ENCODE measurements at regions not wholly inside any gene's neighbourhood (a gene's known extent, or its start where the extent isn't known, plus 50 kb on each side); places are given as distances from the start of the nearest gene placed in this dataset.
A peak's percentile ranks its signal among the peaks of the same experiment; 100 is the strongest.

DNA sequence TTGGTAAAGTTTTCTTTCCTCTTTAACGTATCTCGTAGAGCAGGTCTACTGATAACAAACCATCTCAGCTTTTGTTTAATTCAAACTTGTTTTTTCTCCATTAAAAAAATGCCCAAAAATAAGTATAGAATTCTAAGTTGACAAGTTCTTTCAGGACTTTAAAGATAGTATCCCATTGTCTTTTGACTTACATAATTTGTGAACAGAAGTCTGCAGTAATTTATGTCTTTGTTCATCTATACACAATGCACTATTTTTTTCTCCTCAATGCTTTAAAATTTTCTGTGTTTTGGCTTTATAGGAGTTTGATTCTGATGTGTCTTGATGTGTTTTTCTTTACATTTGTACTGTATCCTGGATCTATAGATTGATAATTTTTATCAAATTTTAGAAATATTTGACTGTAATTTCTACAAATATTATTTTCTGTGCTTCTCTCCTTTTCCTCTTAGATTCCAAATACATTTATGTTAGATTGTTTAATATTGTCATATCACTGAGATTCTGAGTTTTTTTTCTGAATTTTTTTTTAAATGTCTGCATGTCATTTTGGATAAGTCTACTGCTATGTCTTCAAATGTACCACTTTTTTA, 143.3 kb downstream of the FTCDNL1 start:
- DNase-seq (ENCODE audit: low read depth) = no peak

DNA sequence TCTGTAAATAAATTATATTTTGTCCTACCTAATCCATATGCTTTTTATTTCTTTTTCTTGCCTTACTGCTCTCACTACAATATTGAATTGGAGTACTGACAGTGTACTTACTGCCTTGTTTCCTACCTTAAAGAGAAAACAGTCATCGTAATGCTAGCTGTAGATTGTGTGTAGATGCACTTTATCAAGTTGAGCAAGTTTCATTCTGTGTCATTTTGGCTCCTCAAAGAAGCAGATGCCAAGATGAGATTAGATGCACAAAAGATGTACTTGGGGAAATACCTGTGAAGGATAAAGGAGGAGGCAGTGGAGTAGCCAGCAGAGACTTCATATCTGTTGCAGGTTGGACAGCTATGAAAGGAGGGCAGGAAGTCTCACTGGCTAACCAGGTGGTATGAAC, 145.5 kb downstream of the FTCDNL1 start:
- no peak for DNase-seq (ENCODE audit: low read depth)

DNA sequence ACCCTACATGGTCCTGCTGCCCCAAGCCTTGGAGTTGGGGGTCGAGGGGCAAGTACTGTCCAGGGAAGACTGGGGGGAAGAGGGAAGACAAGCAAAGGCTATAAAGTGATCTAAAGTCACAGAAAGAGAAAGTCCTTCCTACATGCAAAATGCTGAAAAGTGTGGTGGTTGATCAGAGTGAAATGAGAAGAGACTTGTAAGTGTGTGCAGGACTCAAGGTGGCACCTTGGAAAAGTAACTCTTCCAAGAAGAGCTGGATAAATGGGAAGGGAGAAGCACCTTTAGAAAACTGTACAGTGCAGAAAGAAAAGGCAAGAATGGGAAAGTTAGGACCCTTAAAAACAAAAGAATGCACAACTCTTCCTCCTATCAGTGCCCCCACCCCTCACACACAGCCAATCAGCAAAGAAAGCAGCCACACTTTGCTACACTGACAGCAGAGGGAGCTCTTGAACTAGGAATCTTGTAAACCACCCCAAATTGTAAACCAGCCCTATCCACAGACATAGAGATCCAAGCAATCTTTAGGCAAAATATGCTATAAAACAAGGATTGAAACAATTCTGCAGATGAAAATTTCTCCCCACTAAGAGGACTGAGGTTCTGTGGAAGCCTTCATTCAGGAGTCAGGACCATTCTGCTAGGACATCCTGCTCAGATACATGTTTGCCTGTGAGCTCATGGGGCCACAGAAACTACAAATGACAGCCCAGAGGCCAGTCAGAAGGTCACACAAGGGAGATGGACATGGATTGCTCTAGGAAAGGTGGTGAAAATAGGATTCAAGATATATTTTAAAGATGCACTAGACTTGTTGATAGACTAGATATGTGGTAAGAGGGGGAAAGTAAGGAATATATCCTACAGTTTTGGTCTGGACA, 146.4 kb downstream of the FTCDNL1 start:
- peak; percentile 23 for DNase-seq (ENCODE audit: low read depth)

DNA sequence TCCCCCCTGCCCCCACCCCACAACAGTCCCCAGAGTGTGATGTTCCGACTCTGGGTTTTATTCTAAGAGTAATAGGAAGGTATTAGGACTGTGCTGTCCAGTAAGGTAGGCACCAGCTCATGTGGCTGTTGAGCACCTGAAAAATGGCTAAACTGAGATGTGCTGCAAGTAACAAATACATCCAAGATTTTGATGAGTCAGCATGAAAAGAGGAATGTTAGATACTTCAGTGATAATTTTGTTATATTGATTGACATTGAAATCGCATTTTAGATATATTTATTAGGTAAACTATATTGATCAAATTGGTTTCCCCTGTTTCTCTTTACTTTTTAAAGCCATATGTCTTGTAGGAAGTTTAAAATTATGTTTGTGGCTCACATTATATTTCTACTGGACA, 147.8 kb downstream of the FTCDNL1 start:
- no peak for DNase-seq (ENCODE audit: low read depth)

DNA sequence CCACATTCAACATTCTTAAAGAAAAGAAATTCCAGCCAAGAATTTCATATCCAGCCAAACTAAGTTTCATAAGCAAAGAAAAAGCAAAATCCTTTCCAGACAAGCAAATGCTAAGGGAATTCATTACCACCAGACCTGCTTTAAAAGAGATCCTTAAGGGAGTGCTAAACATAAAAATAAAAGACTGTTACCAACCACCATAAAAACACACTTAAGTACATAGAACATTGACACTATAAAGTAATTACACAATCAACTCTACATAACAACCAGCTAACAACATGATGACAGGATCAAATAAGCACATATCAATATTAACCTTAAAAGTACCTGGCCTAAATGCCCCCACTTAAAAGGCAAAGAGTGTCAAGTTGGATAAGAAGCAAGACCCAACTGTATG, 153.5 kb downstream of the FTCDNL1 start:
- DNase-seq (ENCODE audit: low read depth) = no peak

DNA sequence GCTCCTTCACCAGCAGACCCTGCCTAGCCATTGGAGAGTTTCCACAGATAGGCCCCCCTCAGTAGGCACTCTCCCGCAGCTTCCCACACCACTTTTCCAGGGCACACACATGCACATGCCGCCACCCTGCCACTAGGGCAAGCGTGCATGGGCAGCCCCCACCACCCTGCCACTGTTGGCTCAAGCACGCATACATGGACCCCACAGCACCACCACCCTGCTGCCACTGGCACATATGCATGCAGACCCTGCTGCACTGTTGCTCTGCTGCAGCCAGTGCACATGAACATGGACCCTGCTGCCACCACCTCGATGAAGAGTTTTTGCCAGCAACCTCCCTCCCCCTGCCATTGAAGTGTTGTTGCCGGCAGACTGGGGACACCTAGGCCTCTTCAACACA, 154.9 kb downstream of the FTCDNL1 start:
- no peak for DNase-seq (ENCODE audit: low read depth)

DNA sequence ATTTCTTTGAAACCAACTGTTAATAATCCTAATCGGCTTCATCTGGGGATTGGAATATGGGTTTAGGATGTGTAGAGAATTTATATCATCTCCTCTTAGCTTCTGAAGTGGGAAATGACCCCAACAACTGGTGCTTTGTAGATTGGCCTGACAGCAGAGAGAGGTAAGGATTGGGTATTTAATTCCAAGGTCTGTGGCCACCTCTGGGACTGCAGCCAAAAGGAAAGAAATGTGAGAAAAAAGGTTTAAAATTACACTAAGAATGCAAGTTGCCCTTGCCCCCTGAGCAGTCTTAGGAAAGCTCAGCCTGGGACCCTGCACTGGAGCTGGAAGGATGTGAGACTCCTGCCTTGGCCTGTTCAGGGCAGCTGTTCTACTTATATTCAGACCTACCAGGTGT, 157.1 kb downstream of the FTCDNL1 start:
- no peak for DNase-seq (ENCODE audit: low read depth)

DNA sequence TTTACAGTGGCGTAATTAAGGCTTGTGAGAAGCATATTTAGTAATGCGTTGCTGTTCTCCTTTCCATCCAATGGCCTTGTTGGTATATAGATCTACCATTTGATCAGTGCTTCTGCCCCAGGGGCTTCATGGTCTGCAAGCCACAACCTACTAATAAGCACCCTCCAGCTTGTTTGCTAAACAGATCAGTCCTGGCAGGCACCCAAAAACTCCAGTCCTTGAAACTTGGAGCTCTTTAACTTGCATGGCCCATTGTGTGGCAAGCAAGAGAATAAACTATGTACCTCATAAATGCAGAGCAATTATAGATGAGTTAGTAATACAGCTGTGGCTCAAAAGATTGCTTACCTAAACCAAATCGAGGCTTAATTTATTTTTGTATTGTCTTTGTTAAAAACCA, 158.5 kb downstream of the FTCDNL1 start:
- DNase-seq (ENCODE audit: low read depth) = no peak

DNA sequence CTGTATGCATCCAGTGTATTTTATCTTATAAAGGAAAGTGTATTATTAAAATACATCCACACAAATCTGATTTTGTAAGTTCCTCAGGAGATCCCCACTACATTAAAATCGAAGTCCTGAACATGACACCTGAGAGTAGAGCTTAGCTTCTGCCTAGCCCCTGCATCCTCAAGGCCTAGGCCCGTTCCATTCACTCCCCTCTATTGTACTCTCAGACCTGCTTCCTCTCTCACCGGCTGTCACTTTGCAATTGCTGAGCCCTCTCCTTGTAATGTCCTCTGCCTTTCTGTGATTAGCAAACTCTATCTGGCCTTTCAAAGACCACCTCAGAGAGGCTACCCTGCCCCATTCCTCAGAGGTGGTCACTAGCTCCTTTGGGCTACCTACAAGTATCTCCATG, 160.8 kb downstream of the FTCDNL1 start:
- DNase-seq (ENCODE audit: low read depth) = no peak

DNA sequence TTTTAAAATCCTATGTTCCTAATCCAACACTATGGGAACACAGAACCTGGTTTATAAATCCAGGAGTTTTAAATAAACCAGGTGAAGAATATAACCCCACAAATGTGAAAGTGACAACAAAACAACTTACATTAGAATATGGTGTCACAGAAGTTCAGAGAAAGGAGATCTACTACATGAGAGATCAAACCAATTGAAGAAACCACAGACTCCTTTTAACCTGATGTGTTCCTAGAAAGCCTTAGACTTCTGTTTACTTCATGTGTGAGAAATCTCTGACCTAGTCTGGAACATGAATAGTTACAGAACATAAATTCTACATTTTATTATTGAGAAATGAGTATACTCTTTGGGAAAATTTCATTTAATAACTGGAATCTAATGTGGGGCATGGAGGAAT, 165.3 kb downstream of the FTCDNL1 start:
- no peak for DNase-seq (ENCODE audit: low read depth)

DNA sequence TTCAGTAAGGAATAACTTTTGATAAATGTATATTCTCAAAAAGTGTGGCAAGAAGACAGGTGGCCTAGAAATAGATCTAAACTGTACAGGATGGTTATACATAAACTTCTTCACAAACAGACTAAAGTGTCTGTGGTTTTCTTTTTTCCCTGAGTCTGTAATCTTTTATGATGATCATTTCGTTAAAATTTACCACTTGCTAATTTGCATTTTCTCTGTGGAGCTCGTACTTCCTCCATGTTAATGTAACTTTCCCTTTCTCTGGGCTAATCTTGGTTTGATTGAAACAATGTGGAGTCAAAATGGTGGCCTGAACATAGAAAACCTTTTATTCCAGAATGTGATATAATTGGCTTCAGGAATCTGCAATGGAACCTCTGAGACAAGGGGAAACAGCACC, 166.2 kb downstream of the FTCDNL1 start:
- DNase-seq (ENCODE audit: low read depth) = no peak

DNA sequence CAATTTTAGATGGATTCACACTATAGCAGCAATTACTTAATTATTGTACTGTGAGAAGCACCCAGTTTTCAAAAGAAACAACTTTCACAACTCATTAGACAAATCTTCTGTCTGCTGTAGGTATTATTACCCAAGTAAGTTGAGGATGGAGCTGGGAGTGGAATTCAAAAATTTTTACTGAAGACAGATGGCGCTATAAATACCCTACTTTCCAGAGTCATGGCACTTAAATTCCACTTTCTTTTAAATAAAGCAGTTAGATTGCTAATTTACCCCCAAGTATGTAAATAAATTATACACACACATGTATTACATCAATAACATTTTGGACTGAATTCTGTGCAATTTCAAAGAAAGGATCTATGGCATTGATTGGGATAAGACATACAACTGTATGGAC, 166.8 kb downstream of the FTCDNL1 start:
- DNase-seq (ENCODE audit: low read depth) = no peak

DNA sequence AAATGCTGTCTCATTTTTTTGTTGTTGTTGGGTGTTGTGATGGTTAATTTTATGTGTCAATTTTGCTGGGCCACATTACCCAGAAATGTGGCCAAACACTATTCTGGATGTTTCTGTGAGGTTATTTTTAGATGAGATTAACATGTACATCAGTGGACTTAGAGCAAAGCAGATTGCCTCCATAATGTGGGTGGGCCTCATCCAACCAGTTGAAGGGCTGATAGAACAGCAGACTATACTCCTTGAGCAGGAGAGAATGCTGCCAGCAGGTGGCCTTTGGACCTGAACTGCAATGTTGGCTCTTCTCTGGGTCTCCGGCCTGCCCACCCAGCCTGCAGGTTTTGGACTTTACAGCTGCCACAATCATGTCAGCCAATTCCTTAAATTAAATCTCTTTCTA, 169.0 kb downstream of the FTCDNL1 start:
- DNase-seq (ENCODE audit: low read depth) = no peak

DNA sequence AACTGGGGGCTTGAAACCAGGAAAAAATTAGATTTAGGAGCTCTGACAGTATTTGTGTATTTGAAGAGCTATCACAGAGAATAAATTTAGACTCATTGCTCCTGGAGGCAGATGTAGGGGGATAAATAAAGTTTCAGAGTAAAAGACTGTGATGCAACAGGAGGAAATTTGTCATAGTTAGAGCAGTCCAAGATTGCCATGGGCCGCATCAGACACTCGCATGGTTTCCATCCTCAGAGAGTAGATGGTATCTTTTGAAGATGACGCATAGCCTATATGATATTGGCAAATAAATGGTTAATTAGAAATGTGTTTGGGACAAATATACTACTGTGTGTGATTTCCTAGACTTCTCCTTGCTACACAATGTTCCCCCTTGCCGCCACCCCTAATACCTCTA, 170.5 kb downstream of the FTCDNL1 start:
- no peak for DNase-seq (ENCODE audit: low read depth)

DNA sequence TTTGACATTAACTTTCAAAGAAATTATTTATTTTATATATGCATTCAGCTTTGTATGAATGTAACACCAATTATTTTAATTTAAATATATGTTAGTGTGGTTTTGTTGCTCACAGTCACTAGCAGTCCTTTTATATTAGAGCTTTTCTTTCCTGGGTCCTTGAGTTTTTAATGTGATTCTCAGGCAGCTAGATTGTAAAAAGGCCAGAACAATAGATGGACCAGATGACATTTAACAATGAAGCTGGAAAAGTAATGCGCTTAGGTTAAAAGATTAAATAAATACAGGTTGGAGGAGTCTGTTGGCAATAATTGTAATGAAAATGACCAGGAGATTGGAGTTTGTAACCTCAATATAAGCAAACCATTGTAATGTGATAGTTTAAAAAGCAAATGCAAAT, 171.1 kb downstream of the FTCDNL1 start:
- no peak for DNase-seq (ENCODE audit: low read depth)

DNA sequence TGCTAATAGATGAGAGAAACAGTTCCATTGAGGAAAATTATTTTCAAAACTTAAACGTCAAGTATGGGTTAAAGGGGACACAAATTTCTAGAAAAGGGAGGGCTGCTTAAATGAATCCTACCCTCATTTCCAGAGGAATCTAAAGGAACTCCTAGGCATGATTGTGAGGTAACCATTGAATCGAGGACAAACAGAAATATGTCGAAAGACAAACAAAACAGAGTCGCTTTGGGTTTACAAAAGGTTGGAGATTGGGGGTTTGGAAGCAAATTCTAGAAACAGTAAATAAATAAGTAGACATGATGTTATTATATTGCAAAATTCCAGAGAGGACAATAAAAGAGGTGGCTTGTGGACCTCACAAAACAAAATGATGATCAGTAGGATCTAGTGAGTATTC, 173.1 kb downstream of the FTCDNL1 start:
- no peak for DNase-seq (ENCODE audit: low read depth)

DNA sequence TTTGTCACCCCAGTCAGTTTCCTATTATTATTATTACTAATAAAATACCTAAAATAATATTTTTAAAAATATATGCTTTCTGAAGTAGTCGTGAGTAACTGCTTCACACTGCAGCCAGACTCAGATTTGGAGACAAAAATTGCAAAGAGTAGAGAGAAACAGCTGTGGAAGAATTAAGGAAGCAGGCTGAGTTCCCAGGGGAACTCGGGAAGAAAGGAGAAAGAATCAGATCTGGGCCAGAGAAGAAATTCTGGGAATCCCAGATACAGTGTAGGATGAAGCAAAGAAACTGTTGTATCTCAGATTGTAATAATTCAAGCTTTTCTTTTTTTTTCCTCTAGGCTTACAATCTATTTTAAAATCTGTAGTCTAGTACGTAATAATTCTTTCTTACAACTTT, 182.3 kb downstream of the FTCDNL1 start:
- DNase-seq (ENCODE audit: low read depth) = no peak

DNA sequence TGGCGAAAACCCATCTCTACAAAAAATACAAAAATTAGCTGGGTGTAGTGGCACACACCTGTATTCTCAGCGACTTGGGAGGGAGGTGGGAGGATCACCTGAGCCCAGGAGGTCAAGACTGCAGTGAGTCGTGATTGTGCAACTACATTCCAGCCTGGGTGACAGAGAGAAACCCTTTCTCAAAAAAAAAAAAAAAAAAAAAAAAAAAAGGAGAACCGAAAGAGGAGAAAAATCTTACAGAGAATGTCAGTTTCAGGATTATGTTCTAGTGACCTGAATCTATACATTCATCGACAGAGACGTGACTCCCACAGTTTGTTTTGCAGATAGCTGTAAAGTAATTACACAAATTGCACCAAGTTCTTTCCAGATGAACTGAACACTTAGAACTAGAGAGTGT, 187.8 kb downstream of the FTCDNL1 start:
- no peak for DNase-seq (ENCODE audit: low read depth)

DNA sequence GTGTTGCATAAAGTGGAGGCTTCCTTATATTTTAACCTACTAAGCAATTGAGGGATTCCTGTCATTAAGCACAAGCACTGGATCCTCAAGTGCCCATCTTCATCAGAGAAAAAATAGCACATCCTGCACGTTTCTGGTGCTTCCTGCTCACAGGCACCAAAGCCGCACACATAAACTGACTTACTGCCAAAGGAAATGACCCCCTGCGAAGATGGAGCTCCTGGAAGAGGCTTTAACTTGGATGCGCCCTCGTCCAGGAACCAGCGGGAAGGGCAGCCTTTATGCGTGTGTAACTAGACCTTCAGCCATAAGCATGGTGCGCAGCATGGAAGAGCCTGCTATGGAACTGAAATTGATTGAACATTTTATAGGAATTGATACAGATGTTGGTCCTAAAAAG, 188.7 kb downstream of the FTCDNL1 start:
- no peak for DNase-seq (ENCODE audit: low read depth)

DNA sequence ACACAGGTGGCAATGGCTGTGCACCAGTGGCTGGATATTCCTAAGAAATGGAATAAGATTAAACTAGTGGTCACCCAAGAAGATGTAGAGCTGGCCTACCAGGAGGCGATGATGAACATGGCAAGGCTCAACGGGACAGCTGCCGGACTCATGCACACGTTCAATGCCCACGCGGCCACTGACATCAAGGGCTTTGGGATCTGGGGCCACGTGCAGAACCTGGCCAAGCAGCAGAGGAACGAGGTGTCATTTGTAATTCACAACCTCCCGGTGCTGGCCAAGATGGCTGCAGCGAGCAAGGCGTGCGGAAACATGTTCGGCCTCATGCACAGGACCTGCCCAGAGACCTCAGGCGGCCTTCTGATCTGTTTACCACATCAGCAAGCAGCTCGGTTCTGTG, 190.8 kb downstream of the FTCDNL1 start:
- no peak for DNase-seq (ENCODE audit: low read depth)

DNA sequence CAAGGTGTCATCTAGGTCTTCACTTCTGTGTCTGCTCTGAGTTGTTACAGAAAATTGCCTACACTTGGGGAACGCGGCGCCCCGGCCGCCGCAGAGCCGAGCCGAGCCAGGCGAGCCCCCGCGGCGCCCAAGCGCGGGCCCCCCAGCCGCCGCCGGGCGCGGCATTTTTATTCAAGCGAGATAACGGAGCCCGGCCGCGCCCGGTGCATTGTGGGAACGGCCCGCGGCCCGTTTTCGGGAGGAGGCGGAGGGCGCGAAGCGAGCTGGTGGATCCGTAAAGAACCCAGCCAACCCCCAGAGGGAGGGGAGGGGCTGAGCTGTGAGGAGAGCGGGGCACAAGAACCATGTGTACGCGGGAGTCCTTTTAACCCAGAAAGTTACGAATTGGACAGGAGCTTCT, 191.8 kb downstream of the FTCDNL1 start:
- DNase-seq (ENCODE audit: low read depth) = peak; percentile 27

DNA sequence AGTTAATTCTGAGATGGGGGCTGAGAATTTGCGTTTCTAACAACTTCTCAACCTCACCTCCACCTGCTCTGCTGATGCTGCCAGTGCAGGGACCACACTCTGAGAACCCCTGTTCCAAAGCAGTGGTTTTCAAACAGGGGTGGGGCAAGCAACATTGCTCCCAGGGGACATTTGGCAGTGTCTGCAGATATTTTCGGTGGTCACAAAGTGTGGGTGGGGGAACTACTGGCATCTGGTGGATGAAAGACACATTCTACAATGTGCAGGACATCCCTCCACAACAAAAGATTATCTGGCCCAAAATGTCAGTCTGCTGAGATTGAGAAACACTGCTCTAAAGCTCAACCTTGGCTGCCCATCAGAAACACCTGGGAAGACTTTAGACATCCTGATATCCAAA, 188.7 kb upstream of the SATB2 start:
- no peak for DNase-seq (ENCODE audit: low read depth)

DNA sequence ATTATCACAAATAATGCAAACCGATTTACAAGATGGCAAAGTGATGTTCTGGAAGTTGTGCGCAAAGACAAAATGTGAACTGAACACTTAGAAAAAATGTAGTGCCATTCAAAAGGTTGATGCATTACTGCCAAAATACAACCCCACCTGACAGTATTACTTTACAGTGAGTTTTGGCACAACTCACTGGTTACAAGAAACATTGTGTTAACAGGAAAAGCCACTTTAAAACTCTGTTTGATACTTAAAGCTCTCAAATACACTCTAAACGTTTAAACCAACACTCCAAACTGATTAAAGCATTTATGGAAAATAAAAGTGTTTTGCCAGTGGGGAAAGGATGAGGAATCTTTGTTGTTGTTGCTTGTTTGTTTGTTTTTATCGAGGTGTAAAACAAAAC, 173.4 kb upstream of the SATB2 start:
- DNase-seq (ENCODE audit: low read depth) = no peak

DNA sequence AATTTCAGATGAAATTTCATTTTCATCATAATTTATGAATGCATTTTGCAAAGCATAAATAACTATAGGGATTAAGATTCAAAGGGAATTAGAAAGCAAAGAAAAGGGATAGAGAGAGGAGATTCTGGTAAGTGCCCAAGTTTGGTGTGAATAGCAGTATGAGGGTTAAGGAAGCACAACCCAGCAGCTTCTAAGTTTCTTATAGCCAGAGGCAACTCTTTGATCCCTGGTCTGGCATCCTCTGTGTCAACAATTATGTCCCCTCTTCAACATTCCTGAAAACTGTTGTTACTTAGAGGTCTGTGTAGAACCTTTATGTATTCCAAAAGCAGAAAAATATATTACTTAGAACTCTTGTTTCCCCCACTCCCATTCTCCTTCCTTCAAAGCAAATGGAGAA, 171.6 kb upstream of the SATB2 start:
- no peak for DNase-seq (ENCODE audit: low read depth)

Data from fibroblast of gingiva (primary cell).